ENCODE measurements at regions not wholly inside any gene's neighbourhood (a gene's known extent, or its start where the extent isn't known, plus 50 kb on each side); places are given as distances from the start of the nearest gene placed in this dataset.
"Not testable (repeated sequence)": the region's sequence is repeated elsewhere in the genome, so short reads cannot be mapped to it uniquely, and the experiment has no call there.

- DNase-seq (no peak), ATAC-seq (ENCODE audit: low read depth in 2 of 2) (no peak)
- H3K4me3 Mint-ChIP-seq: no peak overlapping the region
- no peaks in the 10 kb centered on the region for H3K27me3 Mint-ChIP-seq
- no peaks in the 10 kb centered on the region for H3K4me1 Mint-ChIP-seq
- H3K36me3 Mint-ChIP-seq: no peaks in the 10 kb centered on the region
- H3K27ac Mint-ChIP-seq: no peak overlapping the region
- H3K9me3 Mint-ChIP-seq: peaks cover 0 to 8% (median 5%) of the 10 kb centered on the region in 7 donors
Observed at GRCh38 chr12:61554268-61555008, 705.8 kb upstream of the USP15 start.

GRCh38 chr12:61563665-61564450 lies 696.3 kb upstream of the USP15 start:
- H3K27ac Mint-ChIP-seq: no peak overlapping the region
- no peaks in the 10 kb centered on the region for H3K4me1 Mint-ChIP-seq
- no peaks in the 10 kb centered on the region for H3K27me3 Mint-ChIP-seq
- no peak overlapping the region for H3K4me3 Mint-ChIP-seq
- no peak for ATAC-seq (ENCODE audit: low read depth in 2 of 2)
- peaks cover 0 to 21% (median 5%) of the 10 kb centered on the region in 7 donors for H3K9me3 Mint-ChIP-seq
- no peaks in the 10 kb centered on the region for H3K36me3 Mint-ChIP-seq
- no peak for DNase-seq

GRCh38 chr12:61564466-61564865 lies 695.7 kb upstream of the USP15 start:
- H3K9me3 Mint-ChIP-seq: peaks cover 0 to 17% (median 5%) of the 10 kb centered on the region in 7 donors

GRCh38 chr12:61566183-61566582 lies 694.0 kb upstream of the USP15 start:
- H3K9me3 Mint-ChIP-seq: peaks cover 0 to 17% (median 2%) of the 10 kb centered on the region in 7 donors
- no peak for DNase-seq

More at GRCh38 chr12:61564466-61564865, 695.7 kb upstream of the USP15 start:
- no peak for ATAC-seq (ENCODE audit: low read depth in 2 of 2)
- Mint-ChIP-seq H3K4me3 (no peak overlapping the region), H3K27me3 (no peaks in the 10 kb centered on the region), H3K27ac (no peak overlapping the region), H3K36me3 (no peaks in the 10 kb centered on the region), H3K4me1 (no peaks in the 10 kb centered on the region)
- DNase-seq: no peak

GRCh38 chr12:61574339-61574738 lies 685.9 kb upstream of the USP15 start:
- H3K9me3 Mint-ChIP-seq: peaks cover 0 to 5% (median 2%) of the 10 kb centered on the region in 7 donors
- no peak overlapping the region for H3K27ac Mint-ChIP-seq
- no peak overlapping the region for H3K4me3 Mint-ChIP-seq
- no peaks in the 10 kb centered on the region for H3K27me3 Mint-ChIP-seq
- DNase-seq (no peak), ATAC-seq (ENCODE audit: low read depth in 2 of 2) (no peak)
- H3K4me1 Mint-ChIP-seq: no peaks in the 10 kb centered on the region
- H3K36me3 Mint-ChIP-seq: no peaks in the 10 kb centered on the region

More at GRCh38 chr12:61566183-61566582, 694.0 kb upstream of the USP15 start:
- ATAC-seq (ENCODE audit: low read depth in 2 of 2): no peak
- Mint-ChIP-seq H3K4me3 (no peak overlapping the region), H3K27ac (no peak overlapping the region), H3K4me1 (no peaks in the 10 kb centered on the region), H3K36me3 (no peaks in the 10 kb centered on the region), H3K27me3 (no peaks in the 10 kb centered on the region)

GRCh38 chr12:61584943-61585342 lies 675.3 kb upstream of the USP15 start:
- H3K27me3 Mint-ChIP-seq: no peaks in the 10 kb centered on the region
- DNase-seq: no peak
- no peak for ATAC-seq (ENCODE audit: low read depth in 2 of 2)
- H3K4me1 Mint-ChIP-seq: no peaks in the 10 kb centered on the region
- peaks cover 20 to 34% (median 22%) of the 10 kb centered on the region in 7 donors for H3K9me3 Mint-ChIP-seq
- H3K4me3 Mint-ChIP-seq: no peak overlapping the region
- H3K27ac Mint-ChIP-seq: no peak overlapping the region
- H3K36me3 Mint-ChIP-seq: peaks cover 4 to 21% of the 10 kb centered on the region in 2 donors

- H3K4me1 Mint-ChIP-seq; H3K4me3 Mint-ChIP-seq; DNase-seq; H3K27ac Mint-ChIP-seq; ATAC-seq (ENCODE audit: low read depth in 2 of 2); H3K27me3 Mint-ChIP-seq: not testable (repeated sequence)
- Mint-ChIP-seq H3K9me3 (peaks cover 33 to 58% (median 41%) of the 10 kb centered on the region in 7 donors), H3K36me3 (peaks cover 4 to 47% of the 10 kb centered on the region in 2 donors)
Observed at GRCh38 chr12:61590864-61591263, 669.3 kb upstream of the USP15 start.

- H3K9me3 Mint-ChIP-seq: peaks cover 0 to 21% (median 6%) of the 10 kb centered on the region in 7 donors
- H3K4me1 Mint-ChIP-seq: no peaks in the 10 kb centered on the region
- DNase-seq (no peak), ATAC-seq (ENCODE audit: low read depth in 2 of 2) (no peak)
- no peak overlapping the region for H3K4me3 Mint-ChIP-seq
- H3K27ac Mint-ChIP-seq: no peak overlapping the region
- H3K36me3 Mint-ChIP-seq: no peaks in the 10 kb centered on the region
- no peaks in the 10 kb centered on the region for H3K27me3 Mint-ChIP-seq
Observed at GRCh38 chr12:61610143-61610542, 650.1 kb upstream of the USP15 start.

- Mint-ChIP-seq H3K4me3 (no peak overlapping the region), H3K4me1 (no peaks in the 10 kb centered on the region), H3K36me3 (no peaks in the 10 kb centered on the region), H3K9me3 (peaks cover 1 to 13% (median 6%) of the 10 kb centered on the region in 7 donors), H3K27ac (no peak overlapping the region), H3K27me3 (no peaks in the 10 kb centered on the region)
- no peak for DNase-seq
- no peak for ATAC-seq (ENCODE audit: low read depth in 2 of 2)
Observed at GRCh38 chr12:61629702-61630101, 630.5 kb upstream of the USP15 start.

GRCh38 chr12:61646639-61647038 lies 613.6 kb upstream of the USP15 start:
- Mint-ChIP-seq H3K27me3 (no peaks in the 10 kb centered on the region), H3K9me3 (peaks cover 0 to 5% (median 3%) of the 10 kb centered on the region in 7 donors), H3K36me3 (no peaks in the 10 kb centered on the region), H3K27ac (no peak overlapping the region), H3K4me3 (peak overlapping the region in 1 of 8 donors; percentile 3), H3K4me1 (no peaks in the 10 kb centered on the region)
- DNase-seq: no peak
- ATAC-seq (ENCODE audit: low read depth in 2 of 2): no peak

GRCh38 chr12:61647566-61647965 lies 612.6 kb upstream of the USP15 start:
- H3K9me3 Mint-ChIP-seq: peaks cover 0 to 5% (median 0%) of the 10 kb centered on the region in 7 donors
- no peak overlapping the region for H3K27ac Mint-ChIP-seq
- no peaks in the 10 kb centered on the region for H3K4me1 Mint-ChIP-seq
- H3K27me3 Mint-ChIP-seq: no peaks in the 10 kb centered on the region
- DNase-seq: no peak
- ATAC-seq (ENCODE audit: low read depth in 2 of 2): no peak
- H3K4me3 Mint-ChIP-seq: no peak overlapping the region
- no peaks in the 10 kb centered on the region for H3K36me3 Mint-ChIP-seq

GRCh38 chr12:61652265-61652664 lies 607.9 kb upstream of the USP15 start:
- Mint-ChIP-seq H3K27ac (no peak overlapping the region), H3K27me3 (no peaks in the 10 kb centered on the region), H3K4me1 (no peaks in the 10 kb centered on the region), H3K36me3 (no peaks in the 10 kb centered on the region), H3K4me3 (no peak overlapping the region), H3K9me3 (peaks cover 0 to 5% (median 0%) of the 10 kb centered on the region in 7 donors)
- ATAC-seq (ENCODE audit: low read depth in 2 of 2) (no peak), DNase-seq (no peak)

GRCh38 chr12:61654698-61655097 lies 605.5 kb upstream of the USP15 start:
- H3K9me3 Mint-ChIP-seq: peaks cover 0 to 4% (median 1%) of the 10 kb centered on the region in 7 donors
- no peak for ATAC-seq (ENCODE audit: low read depth in 2 of 2)
- no peak overlapping the region for H3K27ac Mint-ChIP-seq
- no peak overlapping the region for H3K4me3 Mint-ChIP-seq
- no peaks in the 10 kb centered on the region for H3K36me3 Mint-ChIP-seq
- no peaks in the 10 kb centered on the region for H3K27me3 Mint-ChIP-seq
- no peak for DNase-seq
- no peaks in the 10 kb centered on the region for H3K4me1 Mint-ChIP-seq

- no peaks in the 10 kb centered on the region for H3K4me1 Mint-ChIP-seq
- peaks cover 0 to 3% (median 1%) of the 10 kb centered on the region in 7 donors for H3K9me3 Mint-ChIP-seq
- DNase-seq: no peak
- no peak for ATAC-seq (ENCODE audit: low read depth in 2 of 2)
- no peak overlapping the region for H3K27ac Mint-ChIP-seq
- H3K36me3 Mint-ChIP-seq: no peaks in the 10 kb centered on the region
- H3K27me3 Mint-ChIP-seq: no peaks in the 10 kb centered on the region
- no peak overlapping the region for H3K4me3 Mint-ChIP-seq
Observed at GRCh38 chr12:61655241-61655640, 605.0 kb upstream of the USP15 start.
